ENCODE measurements at regions not wholly inside any gene's neighbourhood (a gene's known extent, or its start where the extent isn't known, plus 50 kb on each side); places are given as distances from the start of the nearest gene placed in this dataset.

- no peak for TF ChIP-seq CTCF (IDR thresholded peaks at IDR 0.05)
- no peak for ATAC-seq
- DNase-seq = no peak
- no peak overlapping the region for H3K4me3 ChIP-seq
- H3K27ac ChIP-seq = no peak overlapping the region
- intact Hi-C loops (cut with DNase I) = no loop called here
- H3K36me3 ChIP-seq = no peaks in the 10 kb centered on the region
- no peaks in the 10 kb centered on the region for H3K9me3 ChIP-seq
- no peaks in the 10 kb centered on the region for H3K4me1 ChIP-seq
- WGBS, 2 donors = 79 to 87% methylated on average over 5 of the region's 5 CpGs
- no peaks in the 10 kb centered on the region for H3K27me3 ChIP-seq
- no peak for FAIRE-seq
These were observed 143.6 kb downstream of the OSR1 start for GRCh38 chr2:19214682-19215391.

GRCh38 chr2:19209575-19210341, 148.7 kb downstream of the OSR1 start:
- no peak for DNase-seq
- no peaks in the 10 kb centered on the region for H3K4me1 ChIP-seq
- no peak for FAIRE-seq
- H3K9me3 ChIP-seq = no peaks in the 10 kb centered on the region
- no peak overlapping the region for H3K4me3 ChIP-seq
- no peak for ATAC-seq
- TF ChIP-seq CTCF (IDR thresholded peaks at IDR 0.05) = no peak
- intact Hi-C loops (cut with DNase I) = no loop called here
- no peaks in the 10 kb centered on the region for H3K27me3 ChIP-seq
- H3K27ac ChIP-seq = no peak overlapping the region
- WGBS, 2 donors = 95 to 97% methylated on average over 7 of the region's 7 CpGs
- H3K36me3 ChIP-seq = no peaks in the 10 kb centered on the region

- no peaks in the 10 kb centered on the region for H3K27me3 ChIP-seq
- intact Hi-C loops (cut with DNase I) = no loop called here
- H3K36me3 ChIP-seq = no peaks in the 10 kb centered on the region
- TF ChIP-seq CTCF (IDR thresholded peaks at IDR 0.05) = no peak
- ATAC-seq = no peak
- no peak overlapping the region for H3K4me3 ChIP-seq
- no peaks in the 10 kb centered on the region for H3K9me3 ChIP-seq
- no peak for DNase-seq
- no peaks in the 10 kb centered on the region for H3K4me1 ChIP-seq
- no peak overlapping the region for H3K27ac ChIP-seq
- WGBS, 2 donors = 77 to 79% methylated on average over 4 of the region's 4 CpGs
- no peak for FAIRE-seq
These were observed 149.8 kb downstream of the OSR1 start for GRCh38 chr2:19208479-19209199.

- H3K4me3 ChIP-seq = no peak overlapping the region
- no peaks in the 10 kb centered on the region for H3K27me3 ChIP-seq
- H3K27ac ChIP-seq = no peak overlapping the region
- ATAC-seq = no peak
- no peak for FAIRE-seq
- H3K36me3 ChIP-seq = no peaks in the 10 kb centered on the region
- 81 to 97% methylated on average over 8 of the region's 8 CpGs for WGBS, 2 donors
- DNase-seq = no peak
- H3K4me1 ChIP-seq = no peaks in the 10 kb centered on the region
- no peak for TF ChIP-seq CTCF (IDR thresholded peaks at IDR 0.05)
- H3K9me3 ChIP-seq = no peaks in the 10 kb centered on the region
- intact Hi-C loops (cut with DNase I) = no loop called here
These were observed 151.0 kb downstream of the OSR1 start for GRCh38 chr2:19207452-19207851.

All from pancreas (tissue), 10 donors.